IPS-NIHi7 (cell line): ENCODE measurements at regions not wholly inside any gene's neighbourhood (a gene's known extent, or its start where the extent isn't known, plus 50 kb on each side); places are given as distances from the start of the nearest gene placed in this dataset.

Experiments used
- DNase-seq: peaks from one replicate; pipeline ENCODE4 v3.0.0; 2012; ENCODE audit warnings: mixed read lengths; ENCODE audit errors: extremely low spot score

- no peak for DNase-seq
Measured at GRCh38 chr1:185368913-185369491, 52.0 kb upstream of the IVNS1ABP start.

- no peak for DNase-seq
Measured at GRCh38 chr1:185368313-185368855, 51.3 kb upstream of the IVNS1ABP start.

GRCh38 chr1:185367218-185367617 lies 50.2 kb upstream of the IVNS1ABP start:
- DNase-seq = no peak
